CD4-positive, alpha-beta T cell treated with Interferon alpha-2 for 1 hour (primary cell): ENCODE measurements at regions not wholly inside any gene's neighbourhood (a gene's known extent, or its start where the extent isn't known, plus 50 kb on each side); places are given as distances from the start of the nearest gene placed in this dataset.
"Not testable (repeated sequence)": the region's sequence is repeated elsewhere in the genome, so short reads cannot be mapped to it uniquely, and the experiment has no call there.

ENCODE experiments used
- DNase-seq, 2 donors: peaks; one replicate each; pipeline ENCODE4 v3.0.0-alpha.2; 2020 to 2022

GRCh38 chr11:36738292-36738861, 140.3 kb upstream of the RAG2 start:
- no peak for DNase-seq

- DNase-seq, result no peak
Measured at GRCh38 chr11:36736103-36736502, 138.1 kb upstream of the RAG2 start.

GRCh38 chr11:36733721-36734120, 135.7 kb upstream of the RAG2 start:
- not testable (repeated sequence) for DNase-seq

GRCh38 chr11:36730761-36731160, 132.7 kb upstream of the RAG2 start:
- no peak for DNase-seq

GRCh38 chr11:36729825-36730224, 131.8 kb upstream of the RAG2 start:
- DNase-seq, result no peak

GRCh38 chr11:36726420-36726819, 128.4 kb upstream of the RAG2 start:
- no peak for DNase-seq

- DNase-seq, result no peak
Measured at GRCh38 chr11:36724742-36725385, 126.8 kb upstream of the RAG2 start.

- no peak for DNase-seq
Measured at GRCh38 chr11:36722421-36722820, 124.4 kb upstream of the RAG2 start.

- no peak for DNase-seq
Measured at GRCh38 chr11:36719358-36720107, 121.5 kb upstream of the RAG2 start.

GRCh38 chr11:36718451-36718850, 120.4 kb upstream of the RAG2 start:
- DNase-seq, result no peak

- DNase-seq, result no peak
Measured at GRCh38 chr11:36713715-36714114, 115.7 kb upstream of the RAG2 start.

GRCh38 chr11:36711104-36711825, 113.2 kb upstream of the RAG2 start:
- no peak for DNase-seq
